Spleen (tissue), 11 donors: ENCODE measurements at regions not wholly inside any gene's neighbourhood (a gene's known extent, or its start where the extent isn't known, plus 50 kb on each side); places are given as distances from the start of the nearest gene placed in this dataset.
"Not testable (repeated sequence)": the region's sequence is repeated elsewhere in the genome, so short reads cannot be mapped to it uniquely, and the experiment has no call there.

ENCODE experiments used
- DNase-seq: peaks from one replicate; pipeline ENCODE4 v3.0.0-alpha.2; 2020
- H3K27ac ChIP-seq, 8 donors: fragments of 200-600 bp; sonication (generic) in 7 of 8; 1 replicate in 4 of 8; 2 replicates in 4 of 8; pipeline versions ENCODE4 v1.5.0 to v1.8.0; 2016 to 2021; ENCODE audit warnings: inconsistent platforms in 4 of 8, mild to moderate bottlenecking in 4 of 8, moderate library complexity in 1 of 8
- H3K27me3 ChIP-seq, 7 donors: fragments of 200-600 bp; sonication (generic) in 6 of 7; replicated peaks in 1 of 7; 1 replicate in 4 of 7; 2 replicates in 3 of 7; pipeline versions ENCODE4 v1.5.0 to v1.8.0; 2016 to 2021; ENCODE audit warnings: inconsistent platforms in 3 of 7, mild to moderate bottlenecking in 1 of 7
- H3K36me3 ChIP-seq, 6 donors: fragments of 200-600 bp; sonication (generic) in 5 of 6; 1 replicate in 4 of 6; 2 replicates in 2 of 6; pipeline versions ENCODE4 v1.5.0 to v1.8.0; 2016 to 2021; ENCODE audit warnings: inconsistent platforms in 2 of 6
- H3K4me1 ChIP-seq, 6 donors: fragments of 200-600 bp; sonication (generic) in 5 of 6; 1 replicate in 3 of 6; 2 replicates in 3 of 6; pipeline versions ENCODE4 v1.5.0 to v1.8.0; 2016 to 2021; ENCODE audit warnings: inconsistent platforms in 3 of 6
- H3K4me3 ChIP-seq, 8 donors: fragments of 200-600 bp; sonication (generic) in 7 of 8; 1 replicate in 4 of 8; 2 replicates in 4 of 8; pipeline versions ENCODE4 v1.5.0 to v1.8.0; 2016 to 2021; ENCODE audit warnings: inconsistent platforms in 4 of 8, mild to moderate bottlenecking in 4 of 8, moderate library complexity in 2 of 8
- H3K9me3 ChIP-seq, 8 donors: fragments of 200-600 bp; sonication (generic) in 7 of 8; 1 replicate in 4 of 8; 2 replicates in 4 of 8; pipeline versions ENCODE4 v1.5.0 to v1.8.0; 2016 to 2021; ENCODE audit warnings: inconsistent platforms in 4 of 8
- POLR2A ChIP-seq, 3 donors: fragments of 450-650 bp; IDR thresholded peaks; one replicate each; pipeline ENCODE4 v1.5.1; 2017; ENCODE audit warnings: antibody characterized with exemption in 3 of 3, mild to moderate bottlenecking in 1 of 3
- POLR2AphosphoS5 ChIP-seq, 3 donors: sonication (generic); formaldehyde crosslinking; IDR thresholded peaks; one replicate each; pipeline ENCODE4 v1.5.1; 2017; ENCODE audit warnings: antibody characterized with exemption in 3 of 3
- WGBS, 5 donors: extraction: QIAGEN DNeasy Blood & Tissue Kit in 3 of 5; methylation state at CpG; one replicate each; pipeline versions ENCODE4 v1.1.5 to v1.1.7; 2013 to 2018; 5-methylcytosine and 5-hydroxymethylcytosine counted together
- intact Hi-C: fragments of 100-400 bp; cut with DNase I; formaldehyde crosslinking; loops from one replicate; pipeline ENCODE4 v1.15.0; 2023; ENCODE audit warnings: low total_unique reads
- TF ChIP-seq, protein P1 (sequence below), 11 experiments: fragments of 200-600 bp in 7 of 11; fragments of 450-650 bp in 4 of 11; sonication (generic) in 4 of 11; IDR thresholded peaks in 8 of 11; conservative IDR thresholded peaks in 3 of 11; 1 replicate in 7 of 11; 2 replicates in 4 of 11; pipeline versions ENCODE4 v1.4.0 to v1.8.0; 2016 to 2021; ENCODE audit warnings: antibody characterized with exemption in 11 of 11, inconsistent platforms in 4 of 11, mild to moderate bottlenecking in 1 of 11
- donor health status: healthy with polysubstance abuse.
- donor health status: DM: no; HTN: no; CAD: no; lungs with moderate emphysema.
- donor health status: DM: no; HTN: no; CAD: no.
- donor health status: Bipolar disorder and iron deficiency.
- donor health status: healthy.
- donor health status: DM: no; HTN: no; CAD: no.
- donor health status: DM: yes; HTN: yes; CAD: no.

DNA sequence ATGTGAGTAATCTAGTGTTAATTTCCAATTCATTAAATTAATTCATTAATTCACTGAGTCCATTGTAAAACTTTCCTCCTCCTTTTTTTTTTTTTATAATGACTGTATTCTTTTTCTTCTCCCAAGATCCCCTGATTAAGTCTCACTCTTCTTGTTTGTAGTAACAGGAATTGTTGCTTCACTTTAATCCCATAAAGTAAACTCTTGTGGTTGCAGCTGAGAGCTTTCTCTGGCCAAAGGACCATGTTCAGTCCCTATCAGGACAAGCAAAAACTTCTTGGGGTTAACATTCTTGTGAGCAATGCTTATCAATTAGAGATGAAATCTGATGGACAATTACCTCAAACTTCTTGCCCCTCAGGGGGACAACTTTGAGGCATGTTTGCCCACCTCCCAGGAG is 400.2 kb upstream of the SPHKAP start:
- no peak overlapping the region for H3K27ac ChIP-seq
- no peak overlapping the region for H3K4me3 ChIP-seq
- DNase-seq: no peak
- intact Hi-C loops: no loop called here
- peaks cover 0 to 16% (median 0%) of the 10 kb centered on the region in 8 donors for H3K9me3 ChIP-seq
- TF ChIP-seq POLR2A (IDR thresholded peaks at IDR 0.05): no peak
- TF ChIP-seq, protein P1, sequence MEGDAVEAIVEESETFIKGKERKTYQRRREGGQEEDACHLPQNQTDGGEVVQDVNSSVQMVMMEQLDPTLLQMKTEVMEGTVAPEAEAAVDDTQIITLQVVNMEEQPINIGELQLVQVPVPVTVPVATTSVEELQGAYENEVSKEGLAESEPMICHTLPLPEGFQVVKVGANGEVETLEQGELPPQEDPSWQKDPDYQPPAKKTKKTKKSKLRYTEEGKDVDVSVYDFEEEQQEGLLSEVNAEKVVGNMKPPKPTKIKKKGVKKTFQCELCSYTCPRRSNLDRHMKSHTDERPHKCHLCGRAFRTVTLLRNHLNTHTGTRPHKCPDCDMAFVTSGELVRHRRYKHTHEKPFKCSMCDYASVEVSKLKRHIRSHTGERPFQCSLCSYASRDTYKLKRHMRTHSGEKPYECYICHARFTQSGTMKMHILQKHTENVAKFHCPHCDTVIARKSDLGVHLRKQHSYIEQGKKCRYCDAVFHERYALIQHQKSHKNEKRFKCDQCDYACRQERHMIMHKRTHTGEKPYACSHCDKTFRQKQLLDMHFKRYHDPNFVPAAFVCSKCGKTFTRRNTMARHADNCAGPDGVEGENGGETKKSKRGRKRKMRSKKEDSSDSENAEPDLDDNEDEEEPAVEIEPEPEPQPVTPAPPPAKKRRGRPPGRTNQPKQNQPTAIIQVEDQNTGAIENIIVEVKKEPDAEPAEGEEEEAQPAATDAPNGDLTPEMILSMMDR (IDR thresholded peaks at IDR 0.05 in 8 of 11, conservative IDR thresholded peaks at IDR 0.05 in 3 of 11): no peak
- no peak for TF ChIP-seq POLR2AphosphoS5 (IDR thresholded peaks at IDR 0.05)
- no peaks in the 10 kb centered on the region for H3K36me3 ChIP-seq
- no peaks in the 10 kb centered on the region for H3K27me3 ChIP-seq
- H3K4me1 ChIP-seq: no peaks in the 10 kb centered on the region

DNA sequence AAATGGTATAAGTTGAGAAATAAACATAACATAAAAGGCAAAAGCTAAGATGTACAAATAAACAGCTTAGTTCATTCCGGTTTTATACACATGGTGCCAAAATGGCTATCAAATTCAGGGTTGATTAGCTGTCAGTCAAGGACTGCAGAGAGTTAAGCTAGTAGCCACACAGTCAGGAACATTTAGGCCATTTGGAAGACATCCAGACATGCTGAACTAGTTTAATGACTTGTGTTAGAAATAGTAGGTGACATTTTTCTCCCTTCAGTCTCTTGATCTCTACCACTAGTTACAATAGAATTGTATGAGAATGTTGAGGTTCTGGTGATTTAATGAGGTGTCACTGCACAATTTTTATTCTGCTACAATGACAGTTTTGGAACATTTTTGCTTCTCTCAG is 394.4 kb upstream of the SPHKAP start:
- Histone ChIP-seq H3K4me3 (no peak overlapping the region), H3K4me1 (no peaks in the 10 kb centered on the region), H3K27ac (no peak overlapping the region), H3K36me3 (no peaks in the 10 kb centered on the region), H3K9me3 (no peaks in the 10 kb centered on the region), H3K27me3 (no peaks in the 10 kb centered on the region)
- TF ChIP-seq, protein P1 (IDR thresholded peaks at IDR 0.05 in 8 of 11, conservative IDR thresholded peaks at IDR 0.05 in 3 of 11): no peak
- TF ChIP-seq POLR2A (IDR thresholded peaks at IDR 0.05) (no peak), POLR2AphosphoS5 (IDR thresholded peaks at IDR 0.05) (no peak)
- 74 to 95% (median 85%) methylated on average over 1 of the region's 1 CpG for WGBS, 5 donors
- intact Hi-C loops: no loop called here
- no peak for DNase-seq

DNA sequence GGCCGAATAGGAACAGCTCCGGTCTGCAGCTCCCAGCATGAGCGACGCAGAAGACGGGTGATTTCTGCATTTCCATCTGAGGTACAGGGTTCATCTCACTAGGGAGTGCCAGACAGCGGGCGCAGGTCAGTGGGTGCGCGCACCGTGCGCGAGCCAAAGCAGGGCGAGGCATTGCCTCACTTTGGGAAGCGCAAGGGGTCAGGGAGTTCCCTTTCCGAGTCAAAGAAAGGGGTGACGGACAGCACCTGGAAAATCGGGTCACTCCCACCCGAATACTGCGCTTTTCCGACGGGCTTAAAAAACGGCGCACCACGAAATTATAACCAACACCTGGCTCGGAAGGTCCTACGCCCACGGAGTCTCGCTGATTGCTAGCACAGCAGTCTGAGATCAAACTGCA is 386.8 kb upstream of the SPHKAP start:
- H3K4me1 ChIP-seq, H3K27me3 ChIP-seq, DNase-seq, H3K4me3 ChIP-seq, H3K27ac ChIP-seq, H3K36me3 ChIP-seq, H3K9me3 ChIP-seq, intact Hi-C loops: not testable (repeated sequence)
- WGBS, 5 donors: 88 to 92% (median 90%) methylated on average over 23 to 28 of the region's 28 CpGs

DNA sequence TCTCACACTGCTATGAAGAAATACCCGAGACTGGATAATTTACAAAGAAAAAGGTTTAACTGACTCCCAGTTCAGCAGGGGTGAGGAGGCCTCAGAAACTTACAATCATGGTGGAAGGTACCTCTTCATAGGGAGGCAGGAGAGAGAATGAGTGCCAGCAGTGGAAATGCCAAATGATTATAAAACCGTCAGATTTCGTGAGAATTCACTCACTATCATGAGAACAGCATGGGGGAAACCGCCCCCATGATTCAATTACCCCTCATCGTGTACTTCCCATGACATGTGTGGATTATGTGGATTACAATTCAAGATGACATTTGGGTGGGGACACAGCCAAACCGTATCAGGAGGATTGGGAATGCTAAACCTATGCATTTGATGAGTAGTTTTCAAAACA is 380.3 kb upstream of the SPHKAP start:
- H3K9me3 ChIP-seq: no peaks in the 10 kb centered on the region
- no peak for DNase-seq
- H3K4me3 ChIP-seq: no peak overlapping the region
- intact Hi-C loops: no loop called here
- H3K27me3 ChIP-seq: no peaks in the 10 kb centered on the region
- H3K36me3 ChIP-seq: no peaks in the 10 kb centered on the region
- 79 to 85% (median 82%) methylated on average over 6 of the region's 6 CpGs for WGBS, 5 donors
- H3K4me1 ChIP-seq: no peaks in the 10 kb centered on the region
- TF ChIP-seq POLR2AphosphoS5 (IDR thresholded peaks at IDR 0.05) (no peak), POLR2A (IDR thresholded peaks at IDR 0.05) (no peak)
- TF ChIP-seq, protein P1 (IDR thresholded peaks at IDR 0.05 in 8 of 11, conservative IDR thresholded peaks at IDR 0.05 in 3 of 11): no peak
- no peak overlapping the region for H3K27ac ChIP-seq

GRCh38 chr2:228559774-228560415 is 378.4 kb upstream of the SPHKAP start:
- TF ChIP-seq POLR2A (IDR thresholded peaks at IDR 0.05): no peak
- no peak for TF ChIP-seq POLR2AphosphoS5 (IDR thresholded peaks at IDR 0.05)
- TF ChIP-seq, protein P1 (IDR thresholded peaks at IDR 0.05 in 8 of 11, conservative IDR thresholded peaks at IDR 0.05 in 3 of 11): no peak
- no peaks in the 10 kb centered on the region for H3K27me3 ChIP-seq
- no peaks in the 10 kb centered on the region for H3K36me3 ChIP-seq
- no peak overlapping the region for H3K27ac ChIP-seq
- H3K9me3 ChIP-seq: no peaks in the 10 kb centered on the region
- WGBS, 5 donors: 81 to 97% (median 88%) methylated on average over 3 of the region's 3 CpGs
- H3K4me3 ChIP-seq: no peak overlapping the region
- intact Hi-C loops: no loop called here
- no peak for DNase-seq
- H3K4me1 ChIP-seq: no peaks in the 10 kb centered on the region
